ENCODE measurements at regions not wholly inside any gene's neighbourhood (a gene's known extent, or its start where the extent isn't known, plus 50 kb on each side); places are given as distances from the start of the nearest gene placed in this dataset.
"Not testable (repeated sequence)": the region's sequence is repeated elsewhere in the genome, so short reads cannot be mapped to it uniquely, and the experiment has no call there.

- no peak for DNase-seq (ENCODE audit: low read depth)
These were observed 652.6 kb downstream of the DACH1 start for GRCh38 chr13:71214357-71214756.

GRCh38 chr13:71213252-71213821, 653.7 kb downstream of the DACH1 start:
- no peak for DNase-seq (ENCODE audit: low read depth)

GRCh38 chr13:71210861-71211260, 656.1 kb downstream of the DACH1 start:
- no peak for DNase-seq (ENCODE audit: low read depth)

- no peak for DNase-seq (ENCODE audit: low read depth)
These were observed 657.8 kb downstream of the DACH1 start for GRCh38 chr13:71209217-71209616.

GRCh38 chr13:71184583-71184982, 682.4 kb downstream of the DACH1 start:
- DNase-seq (ENCODE audit: low read depth): not testable (repeated sequence)

- DNase-seq (ENCODE audit: low read depth): not testable (repeated sequence)
These were observed 683.7 kb downstream of the DACH1 start for GRCh38 chr13:71183352-71183751.

GRCh38 chr13:71171740-71172139, 695.3 kb downstream of the DACH1 start:
- no peak for DNase-seq (ENCODE audit: low read depth)

GRCh38 chr13:71169180-71169579, 697.8 kb downstream of the DACH1 start:
- DNase-seq (ENCODE audit: low read depth): no peak

- no peak for DNase-seq (ENCODE audit: low read depth)
These were observed 710.5 kb downstream of the DACH1 start for GRCh38 chr13:71156550-71156949.

GRCh38 chr13:71149498-71150363, 717.3 kb downstream of the DACH1 start:
- DNase-seq (ENCODE audit: low read depth): no peak

GRCh38 chr13:71149046-71149445, 718.0 kb downstream of the DACH1 start:
- no peak for DNase-seq (ENCODE audit: low read depth)

GRCh38 chr13:71148396-71148795, 718.6 kb downstream of the DACH1 start:
- DNase-seq (ENCODE audit: low read depth): no peak

- no peak for DNase-seq (ENCODE audit: low read depth)
These were observed 722.1 kb downstream of the DACH1 start for GRCh38 chr13:71144883-71145282.

GRCh38 chr13:71137101-71137500, 729.9 kb downstream of the DACH1 start:
- DNase-seq (ENCODE audit: low read depth): no peak

- no peak for DNase-seq (ENCODE audit: low read depth)
These were observed 742.8 kb downstream of the DACH1 start for GRCh38 chr13:71124230-71124629.

GRCh38 chr13:71118779-71119364, 748.1 kb downstream of the DACH1 start:
- DNase-seq (ENCODE audit: low read depth): no peak

GRCh38 chr13:71117920-71118319, 749.1 kb downstream of the DACH1 start:
- no peak for DNase-seq (ENCODE audit: low read depth)

GRCh38 chr13:71115301-71115700, 751.7 kb downstream of the DACH1 start:
- no peak for DNase-seq (ENCODE audit: low read depth)

- DNase-seq (ENCODE audit: low read depth): no peak
These were observed 770.6 kb downstream of the DACH1 start for GRCh38 chr13:71096421-71096820.

- no peak for DNase-seq (ENCODE audit: low read depth)
These were observed 776.0 kb downstream of the DACH1 start for GRCh38 chr13:71090990-71091389.

- DNase-seq (ENCODE audit: low read depth): no peak
These were observed 777.9 kb downstream of the DACH1 start for GRCh38 chr13:71089056-71089455.

- DNase-seq (ENCODE audit: low read depth): no peak
These were observed 779.6 kb downstream of the DACH1 start for GRCh38 chr13:71087432-71087831.

GRCh38 chr13:71087006-71087405, 780.0 kb downstream of the DACH1 start:
- no peak for DNase-seq (ENCODE audit: low read depth)
